Endothelial cell of umbilical vein (primary cell): ENCODE measurements at regions not wholly inside any gene's neighbourhood (a gene's known extent, or its start where the extent isn't known, plus 50 kb on each side); places are given as distances from the start of the nearest gene placed in this dataset.

Experiments used
- BruUV-seq: library from RNA; stranded (reverse); fragments of 400-500 nt; replicated peaks from 2 replicates; lab custom pipeline; 2021; lab: Mats Ljungman, UMichigan
- CTCF ChIA-PET: fragments of 300-600, 350-600 bp; sonication (Branson Sonifier 250); formaldehyde crosslinking; loops from one replicate; lab custom pipeline; 2021; ENCODE audit warnings: antibody characterized with exemption, inconsistent platforms; lab: Charles Lee
- POLR2A ChIA-PET: fragments of 300-600, 350-600 bp; sonication (Branson Sonifier 250); formaldehyde crosslinking; loops from one replicate; lab custom pipeline; 2021; ENCODE audit warnings: antibody characterized with exemption, inconsistent platforms; lab: Charles Lee
- DNase-seq: peaks from one replicate; pipeline ENCODE4 v3.0.0-alpha.2; 2011; ENCODE audit warnings: low read depth, low spot score
- FAIRE-seq: peaks from 2 replicates; lab custom pipeline; 2011; peaks lifted over from hg19 to GRCh38; lab: Jason Lieb, UNC
- H2AFZ ChIP-seq: 2 replicates; pipeline ENCODE4 v1.6.0; 2012; ENCODE audit warnings: low read depth, low read length, control low read depth, inconsistent platforms
- H3K27ac ChIP-seq: 2 replicates; pipeline ENCODE4 v1.5.1; 2011; ENCODE audit warnings: low read depth, mild to moderate bottlenecking, control low read depth, low read length, moderate library complexity; ENCODE audit not compliant: insufficient read depth
- H3K27me3 ChIP-seq, 2 experiments: 2 replicates each; pipeline versions ENCODE4 v1.6.0 to v1.6.1; 2011; ENCODE audit warnings: low read length in 2 of 2, mixed read lengths in 1 of 2; ENCODE audit not compliant: control insufficient read depth in 2 of 2, insufficient read depth in 2 of 2
- H3K36me3 ChIP-seq, 2 experiments: 2 replicates in 1 of 2; 3 replicates in 1 of 2; pipeline ENCODE4 v1.5.1; 2011; ENCODE audit warnings: low read length in 2 of 2, mild to moderate bottlenecking in 1 of 2, moderate library complexity in 1 of 2; ENCODE audit not compliant: control insufficient read depth in 2 of 2, insufficient read depth in 2 of 2; ENCODE audit errors: extremely low read depth in 1 of 2
- H3K4me1 ChIP-seq: 3 replicates; pipeline ENCODE4 v1.5.1; 2011; ENCODE audit warnings: mild to moderate bottlenecking, low read length; ENCODE audit not compliant: control insufficient read depth, insufficient read depth; ENCODE audit errors: extremely low read depth
- H3K4me2 ChIP-seq: 2 replicates; pipeline ENCODE4 v1.6.1; 2011; ENCODE audit warnings: low read length, control low read depth, mixed read lengths; ENCODE audit not compliant: insufficient read depth
- H3K4me3 ChIP-seq, 3 experiments: fragments of 200-600 bp in 1 of 3; sonication (generic), shearing (Covaris generic) in 1 of 3; replicated peaks in 1 of 3; 2 replicates each; pipeline ENCODE4 v1.5.1; 2011 to 2016; ENCODE audit warnings: control low read depth in 3 of 3, low read length in 3 of 3, mild to moderate bottlenecking in 2 of 3, inconsistent platforms in 1 of 3, low read depth in 1 of 3, moderate library complexity in 1 of 3; ENCODE audit not compliant: insufficient read depth in 1 of 3
- H3K79me2 ChIP-seq: 2 replicates; pipeline ENCODE4 v1.6.0; 2012; ENCODE audit warnings: low read length, inconsistent platforms; ENCODE audit not compliant: control insufficient read depth, insufficient read depth
- H3K9ac ChIP-seq: replicated peaks from 2 replicates; pipeline ENCODE3; 2011; ENCODE audit warnings: low read length, control low read depth; ENCODE audit not compliant: insufficient read depth; ENCODE audit errors: extremely low read depth
- H3K9me1 ChIP-seq: replicated peaks from 3 replicates; pipeline ENCODE4 v1.6.0; 2011; ENCODE audit warnings: mild to moderate bottlenecking, low read length; ENCODE audit not compliant: control insufficient read depth, insufficient read depth; ENCODE audit errors: extremely low read depth
- H3K9me3 ChIP-seq: replicated peaks from 2 replicates; pipeline ENCODE4 v1.5.1; 2012; ENCODE audit warnings: low read length, inconsistent platforms; ENCODE audit not compliant: control insufficient read depth, insufficient read depth
- H4K20me1 ChIP-seq: replicated peaks from 2 replicates; pipeline ENCODE3; 2011; ENCODE audit warnings: mild to moderate bottlenecking, low read length; ENCODE audit not compliant: control insufficient read depth, insufficient read depth; ENCODE audit errors: extremely low read depth
- CTCF ChIP-seq, 2 donors: IDR thresholded peaks; 1 replicate in 1 of 2; 2 replicates in 1 of 2; pipeline ENCODE4 v1.5.1; 2011; ENCODE audit warnings: low read length in 2 of 2, mild to moderate bottlenecking in 2 of 2, moderate library complexity in 2 of 2, control low read depth in 1 of 2, inconsistent platforms in 1 of 2, low read depth in 1 of 2; ENCODE audit not compliant: insufficient read depth in 1 of 2; ENCODE audit errors: extremely low read depth in 1 of 2
- EZH2 ChIP-seq: IDR thresholded peaks from 2 replicates; pipeline ENCODE4 v1.6.1; 2012; ENCODE audit warnings: borderline replicate concordance, low read depth, mild to moderate bottlenecking, moderate library complexity, low read length, inconsistent platforms; ENCODE audit not compliant: severe bottlenecking
- FOS ChIP-seq: IDR thresholded peaks from 2 replicates; pipeline ENCODE4 v1.6.1; 2011; ENCODE audit warnings: mild to moderate bottlenecking, low read length, moderate library complexity, borderline replicate concordance; ENCODE audit not compliant: insufficient read depth
- GATA2 ChIP-seq: IDR thresholded peaks from 2 replicates; pipeline ENCODE4 v1.7.0; 2011; ENCODE audit warnings: low read depth, mild to moderate bottlenecking, moderate library complexity, mixed read lengths, low read length; ENCODE audit not compliant: insufficient read length, insufficient read depth
- JUN ChIP-seq: IDR thresholded peaks from 2 replicates; pipeline ENCODE4 v1.6.1; 2011; ENCODE audit warnings: borderline replicate concordance, low read depth; ENCODE audit not compliant: insufficient read length, insufficient read depth
- MAX ChIP-seq: IDR thresholded peaks from 2 replicates; pipeline ENCODE4 v1.6.1; 2011; ENCODE audit not compliant: insufficient read depth, insufficient read length
- MYC ChIP-seq: IDR thresholded peaks from one replicate; pipeline ENCODE4 v1.6.1; 2011; ENCODE audit warnings: mild to moderate bottlenecking, low read depth, low read length
- POLR2A ChIP-seq: IDR thresholded peaks from 2 replicates; pipeline ENCODE4 v1.6.1; 2012; ENCODE audit warnings: low read depth, mild to moderate bottlenecking, control low read depth, low read length
- POLR2AphosphoS5 ChIP-seq: IDR thresholded peaks from 2 replicates; pipeline ENCODE4 v1.6.1; 2012; ENCODE audit warnings: low read depth, mild to moderate bottlenecking, control low read depth, low read length, moderate library complexity; ENCODE audit not compliant: insufficient read depth
- dilution Hi-C: fragments of 300-500 bp; cut with MboI; formaldehyde crosslinking; loops from one replicate; pipeline ENCODE4 v1.15.0; 2019; ENCODE audit warnings: low sequenced_read_pairs; ENCODE audit not compliant: extremely low pct_ligation_motif_present
- intact Hi-C: fragments of 100-400 bp; cut with micrococcal nuclease; formaldehyde crosslinking; loops from one replicate; pipeline ENCODE4 v1.10.0; 2022

- no peaks in the 10 kb centered on the region for H3K36me3 ChIP-seq
- no peak overlapping the region for H3K4me2 ChIP-seq
- no peaks in the 10 kb centered on the region for H3K27me3 ChIP-seq
- intact Hi-C loops (no loop called here), dilution Hi-C loops (no loop called here)
- no peaks in the 10 kb centered on the region for H3K4me1 ChIP-seq
- no peaks in the 10 kb centered on the region for H3K79me2 ChIP-seq
- no peaks in the 10 kb centered on the region for H3K9me1 ChIP-seq
- H2AFZ ChIP-seq, result no peak overlapping the region
- H3K27ac ChIP-seq, result no peak overlapping the region
- no peak overlapping the region for H3K9ac ChIP-seq
- CTCF ChIA-PET, result no interaction called here
- FAIRE-seq (no peak), DNase-seq (no peak)
- BruUV-seq, result no TSS peak
- TF ChIP-seq EZH2 (no peak), POLR2A (no peak), JUN (no peak), FOS (no peak), CTCF (IDR thresholded peaks at IDR 0.05; ENCODE audit: extremely low read depth in 1 of 2, insufficient read depth in 1 of 2, low read depth in 1 of 2, low read length in 2 of 2) (no peak), GATA2 (no peak), MYC (no peak), MAX (no peak), POLR2AphosphoS5 (no peak)
- peaks cover 2% of the 10 kb centered on the region for H3K9me3 ChIP-seq
- H3K4me3 ChIP-seq, result no peak overlapping the region
- H4K20me1 ChIP-seq, result no peaks in the 10 kb centered on the region
- POLR2A ChIA-PET, result no interaction called here
Measured at GRCh38 chr3:74167926-74168325, 446.5 kb downstream of the CNTN3 start.
